GM23338 (cell line): ENCODE measurements at regions not wholly inside any gene's neighbourhood (a gene's known extent, or its start where the extent isn't known, plus 50 kb on each side); places are given as distances from the start of the nearest gene placed in this dataset.

Experiments
- ATAC-seq: fragments of 200-7000 bp; cut with Tn5 transposase; 3 replicates; pipeline ENCODE4 v1.9.1; 2020
- DNase-seq: peaks from one replicate; pipeline ENCODE4 v3.0.0-alpha.2; 2015; ENCODE audit warnings: low spot score
- H2AFZ ChIP-seq: fragments of 200-600 bp; sonication (generic); 2 replicates; pipeline ENCODE4 v1.8.0; 2016; ENCODE audit warnings: antibody characterized with exemption, mild to moderate bottlenecking, moderate library complexity
- H3F3A ChIP-seq: fragments of 200-600 bp; sonication (generic); replicated peaks from 2 replicates; pipeline ENCODE4 v1.8.0; 2017; ENCODE audit warnings: antibody characterized with exemption, mixed run types, low read depth
- H3K27ac ChIP-seq: fragments of 200-600 bp; sonication (generic); 2 replicates; pipeline ENCODE4 v1.6.1; 2016; ENCODE audit warnings: low read depth
- H3K27me3 ChIP-seq: fragments of 200-600 bp; sonication (generic); 2 replicates; pipeline ENCODE4 v1.8.0; 2016; ENCODE audit warnings: mild to moderate bottlenecking, mixed run types, moderate library complexity; ENCODE audit not compliant: insufficient read depth
- H3K36me3 ChIP-seq: fragments of 200-600 bp; sonication (generic); 2 replicates; pipeline ENCODE4 v1.8.0; 2016; ENCODE audit warnings: mild to moderate bottlenecking; ENCODE audit not compliant: insufficient read depth
- H3K4me1 ChIP-seq: fragments of 200-600 bp; sonication (generic); 2 replicates; pipeline ENCODE4 v1.8.0; 2016; ENCODE audit warnings: mild to moderate bottlenecking, moderate library complexity; ENCODE audit not compliant: insufficient read depth
- H3K4me2 ChIP-seq: fragments of 200-600 bp; sonication (generic); 2 replicates; pipeline ENCODE4 v1.7.1; 2017; ENCODE audit warnings: mixed run types
- H3K4me3 ChIP-seq: fragments of 200-600 bp; sonication (generic); 2 replicates; pipeline ENCODE4 v1.6.1; 2016; ENCODE audit warnings: mixed run types
- H3K79me2 ChIP-seq: fragments of 200-600 bp; sonication (generic); replicated peaks from 2 replicates; pipeline ENCODE4 v1.8.0; 2017; ENCODE audit warnings: mild to moderate bottlenecking; ENCODE audit not compliant: insufficient read depth
- H3K9me2 ChIP-seq: fragments of 200-600 bp; sonication (generic); 2 replicates; pipeline ENCODE4 v1.8.0; 2017; ENCODE audit not compliant: insufficient read depth
- H4K20me1 ChIP-seq: fragments of 200-600 bp; sonication (generic); replicated peaks from 2 replicates; pipeline ENCODE4 v1.8.0; 2017; ENCODE audit warnings: mild to moderate bottlenecking; ENCODE audit not compliant: insufficient read depth
- H3K27ac Mint-ChIP-seq: 2 replicates; pipeline ENCODE4 v1.8.0; 2020; ENCODE audit warnings: inconsistent platforms, mild to moderate bottlenecking, moderate library complexity, mixed read lengths
- H3K27me3 Mint-ChIP-seq: 3 replicates; pipeline ENCODE4 v1.8.0; 2022; ENCODE audit warnings: low read depth, mild to moderate bottlenecking, moderate library complexity, mixed read lengths, inconsistent platforms; ENCODE audit not compliant: insufficient read depth, poor library complexity
- H3K36me3 Mint-ChIP-seq: 3 replicates; pipeline ENCODE4 v1.8.0; 2021; ENCODE audit warnings: low read depth, mild to moderate bottlenecking, inconsistent platforms, moderate library complexity, mixed read lengths
- H3K4me1 Mint-ChIP-seq: 3 replicates; pipeline ENCODE4 v1.8.0; 2020; ENCODE audit warnings: mild to moderate bottlenecking, inconsistent platforms, mixed read lengths
- H3K4me3 Mint-ChIP-seq: 3 replicates; pipeline ENCODE4 v1.8.0; 2021; ENCODE audit warnings: moderate library complexity, mild to moderate bottlenecking, inconsistent platforms, mixed read lengths
- H3K9me3 Mint-ChIP-seq: 3 replicates; pipeline ENCODE4 v1.8.0; 2020; ENCODE audit warnings: moderate library complexity, mild to moderate bottlenecking, inconsistent platforms, mixed read lengths
- CREB1 ChIP-seq: fragments of 250-450 bp; sonication (Bioruptor Pico); IDR thresholded peaks from 2 replicates; pipeline ENCODE4 v1.5.0; 2020; ENCODE audit warnings: low read depth, mild to moderate bottlenecking, moderate library complexity
- CTCF ChIP-seq, 2 experiments: fragments of 200-600 bp in 1 of 2; sonication (generic) in 1 of 2; conservative IDR thresholded peaks; 2 replicates each; pipeline versions ENCODE4 v1.5.1 to v1.6.1; 2016 to 2017; ENCODE audit warnings: antibody characterized with exemption in 2 of 2, low read depth in 2 of 2, mild to moderate bottlenecking in 2 of 2, moderate library complexity in 1 of 2
- EZH2phosphoT487 ChIP-seq: fragments of 200-600 bp; sonication (generic); IDR thresholded peaks from one replicate; pipeline ENCODE4 v1.8.1; 2018; ENCODE audit warnings: antibody characterized with exemption; ENCODE audit not compliant: unreplicated experiment
- NANOG ChIP-seq: IDR thresholded peaks from 2 replicates; pipeline ENCODE4 v1.6.1; 2016; ENCODE audit warnings: antibody characterized with exemption, borderline replicate concordance
- POLR2AphosphoS5 ChIP-seq: IDR thresholded peaks from 2 replicates; pipeline ENCODE4 v1.6.1; 2016; ENCODE audit warnings: antibody characterized with exemption, low read depth
- REST ChIP-seq: IDR thresholded peaks from one replicate; pipeline ENCODE4 v1.6.1; 2018; ENCODE audit warnings: antibody characterized with exemption; ENCODE audit not compliant: unreplicated experiment
- STAT1 ChIP-seq: IDR thresholded peaks from one replicate; pipeline ENCODE4 v1.6.1; 2016; ENCODE audit warnings: antibody characterized with exemption; ENCODE audit not compliant: unreplicated experiment
- ZNF114 ChIP-seq: fragments of 250-450 bp; sonication (Bioruptor Pico); IDR thresholded peaks from 2 replicates; pipeline ENCODE4 v1.5.0; 2020; ENCODE audit warnings: mild to moderate bottlenecking, moderate library complexity
- ZNF331 ChIP-seq: fragments of 250-450 bp; sonication (Bioruptor Pico); IDR thresholded peaks from 2 replicates; pipeline ENCODE4 v1.5.0; 2020; ENCODE audit warnings: low read depth, mild to moderate bottlenecking, moderate library complexity
- ZNF462 ChIP-seq: fragments of 250-450 bp; sonication (Bioruptor Pico); IDR thresholded peaks from 2 replicates; pipeline ENCODE4 v1.5.0; 2020; ENCODE audit warnings: mild to moderate bottlenecking, moderate library complexity

GRCh38 chr7:121490309-121490708 is 94.2 kb upstream of the FAM3C start (continued):
- TF ChIP-seq REST (no peak), NANOG (no peak), STAT1 (no peak)

GRCh38 chr7:121489440-121489839 is 93.3 kb upstream of the FAM3C start:
- no peak overlapping the region for H3K4me3 ChIP-seq
- Mint-ChIP-seq H3K4me3 (no peak overlapping the region), H3K36me3 (no peaks in the 10 kb centered on the region), H3K27ac (no peak overlapping the region), H3K4me1 (peaks cover 24% of the 10 kb centered on the region), H3K27me3 (no peaks in the 10 kb centered on the region), H3K9me3 (no peaks in the 10 kb centered on the region; the same call in 2 of the 3 replicates)
- no peak overlapping the region for H3K27ac ChIP-seq
- H3K36me3 ChIP-seq, result no peaks in the 10 kb centered on the region
- no peaks in the 10 kb centered on the region for H3K79me2 ChIP-seq
- ATAC-seq (peak; percentile 57), DNase-seq (no peak)
- H3F3A ChIP-seq, result no peaks in the 10 kb centered on the region
- H3K4me1 ChIP-seq, result peaks cover 6% of the 10 kb centered on the region; the same call in 1 of the 2 replicates
- H3K4me2 ChIP-seq, result peak overlapping the region; percentile 9
- H3K9me2 ChIP-seq, result no peaks in the 10 kb centered on the region; the same call in 1 of the 2 replicates
- no peaks in the 10 kb centered on the region for H3K27me3 ChIP-seq
- no peaks in the 10 kb centered on the region for H4K20me1 ChIP-seq
- H2AFZ ChIP-seq, result peak overlapping the region; percentile 70; the same call in 1 of the 2 replicates
- TF ChIP-seq NANOG (no peak), REST (no peak), ZNF331 (CRISPR knock-in tag) (no peak), CREB1 (CRISPR knock-in tag) (no peak), ZNF462 (CRISPR knock-in tag) (no peak), POLR2AphosphoS5 (no peak), STAT1 (no peak), ZNF114 (no peak), CTCF (conservative IDR thresholded peaks at IDR 0.05; ENCODE audit: low read depth in 2 of 2) (no peak), EZH2phosphoT487 (no peak)
